GM18519 (cell line): ENCODE measurements at regions not wholly inside any gene's neighbourhood (a gene's known extent, or its start where the extent isn't known, plus 50 kb on each side); places are given as distances from the start of the nearest gene placed in this dataset.

Source experiments
- ATAC-seq: cut with Tn5 transposase; IDR thresholded peaks from one replicate; pipeline ENCODE4 v1.9.1; 2021; ENCODE audit warnings: mild to moderate bottlenecking, moderate library complexity; ENCODE audit not compliant: unreplicated experiment, low FRiP score

DNA sequence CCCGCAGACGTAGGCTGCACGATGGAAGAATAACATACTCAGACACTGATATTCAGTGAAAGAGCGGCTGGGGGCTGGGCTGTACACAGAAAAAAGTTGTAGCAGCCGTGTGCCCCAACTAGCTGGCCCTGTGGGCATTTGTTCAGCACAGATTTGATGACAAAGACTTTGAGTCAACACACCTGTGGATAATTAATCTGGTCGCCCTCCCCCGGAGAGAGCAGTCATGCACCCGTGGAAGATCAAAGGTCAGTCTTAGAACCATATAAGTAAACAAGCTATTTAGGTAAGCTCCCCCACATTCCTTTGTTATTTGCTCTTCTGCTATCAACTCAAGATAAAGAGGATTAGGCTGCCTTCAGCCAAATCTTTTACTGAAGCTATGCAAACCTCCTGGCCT, 148.4 kb upstream of the HMCN1 start:
- ATAC-seq = no peak

DNA sequence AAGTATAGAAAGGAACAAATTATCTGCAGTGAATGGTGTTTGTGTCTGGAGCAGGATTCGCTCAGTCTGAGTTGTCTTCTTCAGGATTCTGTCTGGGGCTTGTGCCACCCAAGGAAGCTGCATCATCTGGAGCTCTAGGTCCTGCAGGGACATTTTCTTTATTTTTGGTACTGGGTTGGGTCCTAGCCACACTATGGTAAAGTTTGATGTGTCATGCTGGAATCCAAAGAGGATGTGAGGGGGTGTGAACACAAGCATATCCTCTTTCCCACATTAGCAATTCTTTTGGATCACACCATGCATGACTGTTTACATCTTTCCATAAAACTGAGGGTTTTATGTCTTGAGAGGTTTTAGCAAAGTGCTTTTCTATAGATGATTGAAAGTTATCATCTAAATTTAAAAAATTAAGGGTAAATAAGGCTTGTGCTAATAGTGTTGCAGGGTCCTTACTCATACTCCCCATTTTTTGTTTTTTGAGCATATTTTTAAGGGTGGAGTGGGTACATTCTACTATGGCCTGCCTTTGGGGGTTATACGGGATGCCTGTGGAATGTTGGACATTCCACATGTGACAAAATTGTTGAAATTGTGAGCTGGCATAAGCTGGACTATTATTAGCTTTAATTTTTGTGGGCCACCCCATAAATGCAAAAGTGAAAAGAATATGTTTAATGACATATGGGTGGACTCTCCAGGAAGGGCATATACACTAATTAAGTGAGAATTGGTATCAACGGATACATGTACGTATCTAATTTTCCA, 152.0 kb upstream of the HMCN1 start:
- no peak for ATAC-seq

DNA sequence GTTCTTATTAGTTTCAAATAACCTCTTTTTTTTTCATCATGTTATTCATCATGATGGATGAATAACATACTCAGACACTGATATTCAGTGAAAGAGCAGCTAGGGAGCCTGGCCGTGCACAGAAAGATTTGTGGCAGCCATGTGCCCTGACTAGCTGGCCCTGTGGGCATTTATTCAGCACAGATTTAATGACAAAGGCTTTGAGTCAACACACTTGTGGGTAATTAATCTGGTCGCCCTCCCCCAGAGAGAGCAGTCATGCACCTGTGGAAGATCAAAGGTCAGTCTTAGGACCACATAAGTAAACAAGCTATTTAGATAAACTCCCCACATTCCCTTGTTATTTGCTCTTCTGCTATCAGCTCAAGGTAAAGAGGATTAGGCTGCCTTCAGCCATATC, 153.2 kb upstream of the HMCN1 start:
- ATAC-seq = no peak

DNA sequence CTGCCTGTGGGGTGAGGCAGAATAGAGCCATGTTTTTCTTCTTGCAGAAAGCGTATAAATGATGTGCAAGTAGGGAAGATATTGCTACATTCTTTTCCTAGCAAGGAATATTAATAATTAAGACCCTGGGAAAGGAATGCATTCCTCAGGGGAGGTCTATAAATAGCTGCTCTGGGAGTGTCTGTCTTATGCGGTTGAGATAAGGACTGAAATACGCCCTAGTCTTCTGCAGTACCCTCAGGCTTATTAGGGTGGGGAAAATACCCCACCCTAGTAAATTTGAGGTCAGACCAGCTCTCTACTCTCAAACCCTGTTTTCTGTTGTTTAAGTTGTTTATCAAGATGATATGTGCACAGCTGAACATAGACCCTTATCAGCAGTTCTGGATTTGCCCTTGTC, 155.9 kb upstream of the HMCN1 start:
- ATAC-seq = no peak

DNA sequence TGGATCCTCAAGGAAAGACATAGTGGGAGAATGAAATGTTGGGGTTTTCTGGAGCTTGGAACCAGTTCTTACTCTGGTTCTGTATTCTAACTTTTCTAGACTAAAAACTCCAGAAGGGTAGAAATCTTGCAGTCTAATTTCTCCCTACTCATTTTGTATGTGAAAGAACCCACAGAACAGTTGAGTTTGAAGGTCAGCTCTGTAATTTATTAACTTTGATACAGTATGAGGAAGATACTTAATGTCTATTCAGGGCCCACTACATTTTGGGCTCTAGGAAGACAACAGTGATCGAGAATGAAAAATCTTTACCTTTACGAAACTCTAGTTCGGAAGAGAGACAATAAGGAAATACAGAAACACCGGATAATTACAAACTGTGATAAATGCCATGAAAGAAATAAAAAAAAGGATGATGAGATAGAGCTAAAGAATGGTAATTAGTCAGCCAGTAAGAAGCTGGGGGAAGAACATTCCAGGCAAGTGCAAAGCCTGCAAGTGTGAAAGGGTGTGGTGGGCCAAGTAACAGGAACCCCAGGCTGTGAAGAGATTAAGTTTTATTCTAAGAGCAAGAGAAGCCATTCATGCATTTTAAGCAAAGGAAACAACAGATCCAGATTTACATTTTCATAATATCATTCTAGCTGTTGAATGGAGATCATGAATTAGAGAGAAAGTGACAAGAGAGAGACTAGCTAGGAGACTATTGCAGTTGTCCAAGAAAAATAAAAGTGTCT, 159.9 kb upstream of the HMCN1 start:
- no peak for ATAC-seq

DNA sequence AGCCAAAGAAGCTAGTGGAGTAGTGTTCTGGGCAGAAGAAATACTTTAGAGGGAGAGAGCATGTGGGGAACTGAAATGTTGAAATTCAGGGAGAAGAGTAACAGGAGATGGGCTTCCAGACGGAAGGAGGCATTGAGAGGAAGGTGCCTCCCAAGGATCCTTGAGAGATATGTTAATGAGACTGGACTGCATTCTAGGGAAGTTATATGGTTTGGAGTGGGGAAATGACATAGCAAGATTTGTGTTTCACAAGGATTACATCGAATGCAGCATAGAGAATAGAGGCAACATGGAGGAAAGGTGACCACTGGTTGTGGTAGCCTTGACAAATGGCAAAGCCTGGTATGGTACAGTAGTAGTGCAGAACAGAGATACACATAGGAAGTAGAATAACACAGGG, 160.5 kb upstream of the HMCN1 start:
- ATAC-seq = no peak

DNA sequence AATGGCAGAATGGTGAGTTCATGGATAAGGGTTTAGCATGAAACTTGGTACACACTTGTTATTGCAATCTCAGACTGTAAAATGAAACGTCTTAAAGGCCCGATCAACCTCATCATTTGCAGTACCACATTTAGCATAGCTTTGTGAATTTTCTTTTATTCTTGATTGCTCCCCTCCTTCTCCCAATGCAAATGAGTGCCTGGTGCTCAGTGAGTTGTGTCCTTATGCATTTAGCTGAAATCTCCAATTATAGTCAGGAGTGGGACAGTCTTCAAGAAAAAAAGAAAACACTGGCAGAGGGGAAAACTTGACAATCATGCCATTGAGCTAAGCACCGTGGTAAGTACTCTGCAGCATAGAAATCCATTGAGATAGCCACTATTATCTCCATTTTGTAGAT, 161.0 kb upstream of the HMCN1 start:
- ATAC-seq = no peak

DNA sequence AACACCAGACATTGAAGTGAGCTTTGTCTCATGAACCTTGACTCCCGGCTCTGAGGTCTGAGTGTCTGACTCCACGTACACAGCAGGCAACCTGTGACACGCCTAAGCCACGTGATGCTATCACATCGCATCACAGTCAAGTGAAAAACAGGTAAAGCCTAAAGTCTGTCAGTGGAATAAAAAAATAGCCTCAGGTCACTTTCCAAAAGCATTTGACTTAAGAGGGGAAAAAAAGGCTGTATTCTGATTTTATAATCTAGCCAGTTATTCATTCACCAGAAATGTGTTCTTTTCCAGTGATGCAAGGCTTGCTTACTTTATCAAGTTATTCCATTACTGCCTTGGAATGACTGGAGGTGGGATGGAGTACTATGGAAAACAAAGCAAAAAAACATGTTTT, 163.2 kb upstream of the HMCN1 start:
- ATAC-seq = no peak

DNA sequence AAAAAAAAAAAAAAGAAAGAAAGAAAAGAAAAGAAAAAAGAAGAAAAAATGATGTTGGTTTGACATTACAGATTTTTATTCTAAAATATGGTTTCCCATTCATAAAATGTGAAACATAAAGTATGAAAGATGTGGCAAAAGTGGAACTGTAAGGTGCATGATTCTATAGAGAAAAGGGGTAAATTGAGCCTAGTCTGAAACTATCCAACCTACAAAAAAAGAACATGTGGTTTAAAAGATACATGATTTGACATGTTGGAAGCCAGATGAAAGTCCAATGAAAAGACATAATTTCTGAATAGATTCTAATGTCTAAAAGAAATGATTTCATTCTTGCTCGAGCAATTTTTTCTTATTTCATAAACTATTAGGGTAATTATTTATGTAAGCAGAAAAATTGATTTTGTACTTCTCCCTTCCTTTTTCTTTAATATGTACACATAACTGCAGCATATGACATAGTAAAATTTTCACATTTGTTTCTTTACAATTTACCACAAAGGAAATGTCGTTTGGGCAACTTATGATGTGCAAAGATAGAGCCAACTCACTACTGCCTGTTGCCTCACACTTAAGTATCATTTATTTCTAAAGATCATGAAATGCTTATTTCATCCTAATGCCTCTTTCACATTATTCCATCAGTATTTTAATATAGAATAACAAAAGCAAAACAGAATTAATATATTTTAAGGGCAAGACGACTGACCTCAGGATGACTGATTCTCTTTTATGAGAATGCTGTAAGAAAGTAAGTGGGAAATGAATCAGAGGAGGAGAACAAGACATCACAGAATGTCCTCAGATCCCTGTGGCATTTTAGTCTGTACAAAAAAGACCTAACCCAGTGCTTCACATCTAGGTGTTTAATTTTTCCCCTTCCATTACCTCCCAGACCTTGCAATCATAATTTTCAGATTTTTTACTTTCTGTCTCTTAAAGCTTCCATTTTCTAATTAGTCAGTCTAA, 165.8 kb upstream of the HMCN1 start:
- ATAC-seq = no peak

DNA sequence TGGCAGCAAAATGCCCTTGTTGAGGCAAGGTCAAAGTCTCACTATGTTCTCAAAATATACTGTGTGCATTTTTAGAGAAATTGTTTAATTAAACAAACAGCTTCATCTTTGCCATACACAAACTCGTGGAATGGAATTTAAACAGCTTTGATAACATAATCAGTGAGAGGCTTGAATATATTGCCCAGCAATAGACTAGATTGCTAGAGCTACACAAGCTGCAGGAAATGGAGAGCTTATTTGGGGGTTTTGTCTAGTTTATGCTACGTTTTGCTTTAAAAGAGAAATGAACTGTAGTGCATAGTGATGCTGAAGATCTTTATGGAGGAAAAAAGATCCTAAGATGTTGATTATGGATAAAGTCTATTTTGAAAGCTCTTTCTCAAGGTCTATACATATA, 166.8 kb upstream of the HMCN1 start:
- ATAC-seq = no peak

DNA sequence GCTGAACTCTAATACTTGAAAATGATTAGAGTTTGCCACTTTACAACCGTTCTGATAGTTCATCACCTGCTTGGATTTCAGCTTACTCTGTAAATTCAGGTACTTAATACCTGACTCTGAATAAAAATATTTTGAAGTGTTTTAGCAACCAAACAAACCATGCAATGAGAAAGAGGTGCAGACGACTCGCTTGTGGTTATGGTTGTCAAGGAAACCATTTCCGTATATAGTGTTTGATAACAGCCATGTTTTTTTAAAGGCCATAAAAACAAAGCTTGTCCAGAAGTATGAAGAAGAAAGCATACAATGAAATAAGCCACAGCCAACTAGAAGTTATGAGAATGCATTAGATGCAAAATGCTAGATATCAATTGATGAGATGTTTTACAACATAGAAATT, 167.2 kb upstream of the HMCN1 start:
- no peak for ATAC-seq

DNA sequence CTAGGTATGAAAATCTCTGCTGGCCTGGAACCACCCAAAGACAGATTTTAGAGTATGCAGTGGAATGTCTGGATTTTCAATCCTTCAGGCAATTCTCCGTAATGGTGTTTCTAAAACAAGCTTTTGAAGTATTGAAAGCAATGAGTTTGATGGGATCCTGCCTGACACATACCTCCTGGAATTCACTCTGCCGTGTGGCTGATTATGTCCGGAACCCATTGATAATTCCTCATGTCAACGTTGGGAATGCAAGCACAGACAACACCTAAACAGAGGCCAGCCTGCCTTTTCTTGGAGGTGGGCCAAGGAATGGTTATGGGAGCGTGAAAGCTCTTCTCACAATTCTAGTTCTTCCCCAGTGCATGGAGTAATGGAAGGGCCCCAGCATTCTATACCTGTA, 168.9 kb upstream of the HMCN1 start:
- ATAC-seq = no peak

DNA sequence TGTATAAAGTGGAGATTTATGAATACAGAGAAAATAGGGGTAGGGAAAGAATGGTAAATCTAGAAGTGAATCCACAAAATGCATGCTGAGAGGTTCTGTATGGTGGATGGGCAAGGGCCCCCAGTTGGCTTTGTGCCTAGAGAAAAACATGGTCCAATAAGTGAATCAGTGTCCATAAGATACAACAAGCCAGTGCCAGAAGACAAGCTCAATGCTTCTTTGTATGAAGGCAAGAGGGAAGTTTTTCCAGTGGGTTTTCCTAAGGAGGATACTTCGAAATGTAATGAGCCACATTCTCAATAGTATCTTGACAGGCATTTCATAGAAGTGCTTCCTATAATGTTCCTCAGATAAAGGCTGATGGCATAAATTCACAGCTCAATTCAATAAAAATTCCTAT, 169.4 kb upstream of the HMCN1 start:
- no peak for ATAC-seq

DNA sequence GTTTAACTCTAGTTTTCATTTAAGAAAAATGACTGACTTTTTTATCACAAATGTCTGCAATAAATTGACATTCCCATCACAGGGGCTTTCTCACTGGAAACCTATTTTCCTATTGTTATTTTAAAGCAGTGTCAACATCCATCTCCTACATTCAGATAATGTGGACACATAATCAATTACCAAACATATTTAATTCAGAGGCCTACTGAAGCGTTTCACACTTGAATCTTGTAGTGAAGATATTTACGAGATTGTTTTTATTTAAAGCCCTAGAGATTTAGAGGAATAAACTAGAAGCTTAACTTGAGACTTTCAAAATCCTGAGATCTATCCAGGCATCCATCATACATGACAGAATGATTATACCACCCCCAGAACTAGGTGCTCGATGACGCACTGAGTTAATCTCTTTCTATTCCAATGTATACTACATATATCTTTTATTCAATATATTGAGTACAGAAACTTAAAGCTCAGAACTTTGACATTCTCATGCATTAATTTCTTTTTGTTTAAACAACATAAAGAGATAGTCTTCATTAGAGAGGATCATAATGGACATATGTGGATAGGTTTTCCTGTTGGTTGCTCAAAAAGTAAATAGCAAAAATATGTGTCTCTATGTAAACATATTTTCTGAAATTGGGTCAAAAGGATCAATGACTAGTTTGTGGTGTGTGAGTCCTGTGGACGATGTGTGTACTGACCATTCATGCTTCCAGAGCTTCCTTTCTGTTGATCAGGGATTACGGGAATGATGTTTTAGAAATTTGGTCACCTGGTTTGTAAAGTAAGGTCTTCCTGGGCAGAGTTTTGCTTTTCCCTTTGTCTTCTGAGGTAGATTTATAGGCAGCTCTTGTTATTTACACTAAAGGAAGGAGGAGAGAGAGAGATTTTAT, 171.5 kb upstream of the HMCN1 start:
- ATAC-seq = no peak

DNA sequence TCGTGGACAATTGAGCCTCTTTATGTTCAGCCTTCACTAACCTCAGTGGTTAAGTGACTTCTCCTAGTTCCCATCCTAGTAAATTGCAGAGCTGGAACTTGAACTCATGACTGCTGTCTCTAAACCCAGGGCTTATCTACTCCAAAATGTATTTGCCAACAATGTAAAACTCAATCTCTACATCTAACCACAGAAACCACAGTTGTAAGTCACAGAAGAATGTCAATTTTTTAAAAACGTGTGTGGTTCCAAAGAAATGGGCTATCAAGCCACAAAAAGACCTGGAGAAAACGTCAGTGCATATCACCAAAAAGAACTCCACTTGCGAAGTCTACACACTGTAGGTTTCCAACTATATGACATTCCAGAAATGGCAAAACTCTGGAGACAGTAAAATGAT, 172.6 kb upstream of the HMCN1 start:
- no peak for ATAC-seq

DNA sequence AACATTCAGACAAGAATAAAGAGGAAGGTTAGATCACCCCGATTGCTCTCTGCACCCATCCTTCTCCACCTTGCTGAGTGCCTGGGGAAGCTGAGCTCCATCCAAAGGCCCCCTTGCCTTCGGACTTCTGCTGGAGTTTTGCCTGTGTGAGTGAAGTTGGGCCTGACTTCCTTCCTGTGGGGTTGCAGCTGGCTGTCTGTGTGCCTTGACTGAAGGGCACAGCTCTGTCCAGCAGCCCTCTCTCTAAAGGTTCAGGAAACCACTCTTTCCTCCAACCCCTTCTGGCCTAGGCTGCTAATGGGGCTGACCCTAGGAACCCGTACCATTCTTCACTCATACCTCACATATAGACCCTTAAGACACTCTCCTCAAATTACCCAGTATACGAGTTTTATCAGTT, 173.4 kb upstream of the HMCN1 start:
- ATAC-seq = no peak

DNA sequence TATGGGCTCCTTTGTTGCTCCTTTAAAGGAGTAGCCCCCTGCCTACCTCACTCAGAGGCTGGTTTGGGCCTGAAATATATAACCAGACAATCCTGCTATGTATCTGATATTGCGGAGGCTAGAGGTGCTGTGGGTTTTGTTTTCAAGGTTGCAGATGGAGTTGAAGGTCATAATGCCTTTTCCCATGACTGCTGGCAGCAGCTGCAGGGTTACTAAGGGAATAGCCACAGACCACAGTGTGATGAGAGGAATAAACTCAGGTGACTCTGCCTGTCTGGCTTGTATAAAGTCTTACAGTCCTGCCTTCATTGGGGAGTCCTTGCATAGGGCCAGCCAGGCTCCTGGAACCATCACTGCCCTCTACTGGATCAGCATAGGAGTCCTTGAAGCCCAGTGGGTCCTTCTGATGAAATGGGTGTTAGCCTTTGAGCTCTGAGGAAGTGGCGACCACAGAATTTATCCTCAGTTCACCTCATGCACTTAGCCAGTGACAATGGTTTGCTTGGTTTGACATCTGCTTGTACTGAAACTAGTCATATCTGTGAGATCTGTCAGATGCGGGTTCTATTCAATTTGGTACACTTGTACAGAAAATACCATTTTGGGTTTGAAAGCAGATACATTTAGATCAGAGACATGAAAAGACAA, 174.4 kb upstream of the HMCN1 start:
- ATAC-seq = peak; percentile 97

DNA sequence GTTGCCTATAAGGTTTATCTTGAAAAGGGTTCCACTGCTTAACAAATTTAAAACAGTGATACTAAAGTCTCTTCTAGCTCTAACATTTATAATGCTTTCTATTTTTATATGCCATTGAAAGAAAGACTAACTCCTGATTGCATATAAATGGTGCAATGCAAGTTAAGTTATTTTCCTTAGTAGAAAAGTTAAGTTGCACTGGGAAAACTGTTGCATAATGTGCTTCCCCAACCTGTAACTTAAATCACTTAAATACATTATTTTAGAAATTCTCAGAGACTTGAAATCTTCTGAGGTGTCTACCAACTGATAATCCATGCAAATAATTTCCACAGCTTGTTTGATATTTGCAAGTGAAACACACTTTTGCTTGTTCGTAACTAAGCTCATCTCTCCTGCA, 175.0 kb upstream of the HMCN1 start:
- no peak for ATAC-seq

DNA sequence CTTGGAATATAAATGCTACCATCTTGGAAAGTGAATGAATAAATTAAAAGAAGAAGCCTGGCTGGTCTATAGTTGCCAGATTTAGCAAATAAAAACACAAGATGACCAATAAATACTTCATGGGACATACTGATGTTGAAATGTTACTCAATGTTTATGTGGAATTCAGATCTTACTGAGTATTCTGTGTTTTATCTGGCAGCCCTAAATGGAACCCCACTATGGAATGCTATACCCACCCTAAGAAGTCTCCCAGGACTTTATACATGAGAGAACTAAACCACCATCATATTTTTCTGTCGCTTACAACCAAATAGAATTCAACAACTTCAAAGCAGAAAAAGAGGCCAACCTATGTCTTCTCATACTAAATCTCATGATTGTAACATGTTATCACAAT, 177.6 kb upstream of the HMCN1 start:
- no peak for ATAC-seq

DNA sequence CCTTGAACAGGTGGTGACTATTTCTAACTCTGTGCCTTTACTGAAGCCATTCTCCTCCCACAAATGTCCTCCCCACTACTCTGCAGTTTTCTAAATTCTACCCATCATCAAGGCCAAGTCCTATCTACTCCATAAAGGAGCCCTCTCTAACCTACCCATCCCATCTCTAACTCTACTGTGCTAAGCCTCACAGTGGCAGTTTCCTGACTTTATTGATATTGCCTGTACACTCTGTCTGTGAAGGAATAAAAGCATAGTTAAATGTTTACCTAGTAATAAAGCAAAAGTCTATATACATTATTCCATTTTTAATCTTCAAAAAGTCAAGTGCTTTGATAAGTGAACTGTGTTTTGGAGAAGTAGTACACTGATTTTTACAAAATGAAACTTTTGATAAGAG, 178.4 kb upstream of the HMCN1 start:
- ATAC-seq = no peak
